SKM-1 (cell line): ENCODE measurements at regions not wholly inside any gene's neighbourhood (a gene's known extent, or its start where the extent isn't known, plus 50 kb on each side); places are given as distances from the start of the nearest gene placed in this dataset.

Source experiments
- DNase-seq: peaks from one replicate; lab custom pipeline; 2025; ENCODE audit not compliant: unreplicated experiment; lab: John Stamatoyannopoulos, UW

GRCh38 chr13:39856714-39857113 lies 201.3 kb downstream of the COG6 start:
- DNase-seq: no peak

GRCh38 chr13:39858794-39859193 lies 203.3 kb downstream of the COG6 start:
- DNase-seq: no peak

DNA sequence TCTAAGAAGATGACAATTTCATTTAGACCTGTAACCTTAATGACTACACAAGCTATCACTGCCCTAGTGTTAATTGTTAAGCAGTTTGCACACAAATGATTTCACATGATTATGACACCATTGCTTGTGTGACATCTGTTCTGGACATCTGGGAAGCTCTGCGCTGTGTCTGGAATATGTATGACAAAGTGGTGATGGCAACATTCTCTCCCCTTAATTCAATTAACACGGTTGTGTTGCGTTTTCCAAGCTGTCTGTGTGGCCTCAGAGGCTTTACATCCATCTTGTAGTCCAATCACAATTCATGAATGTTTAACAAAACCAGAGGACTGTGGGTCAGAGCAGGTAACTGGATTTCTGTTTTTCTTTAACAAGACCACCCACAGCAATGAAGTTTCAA lies 204.4 kb downstream of the COG6 start:
- DNase-seq: no peak

GRCh38 chr13:39862900-39863299 lies 207.4 kb downstream of the COG6 start:
- no peak for DNase-seq

DNA sequence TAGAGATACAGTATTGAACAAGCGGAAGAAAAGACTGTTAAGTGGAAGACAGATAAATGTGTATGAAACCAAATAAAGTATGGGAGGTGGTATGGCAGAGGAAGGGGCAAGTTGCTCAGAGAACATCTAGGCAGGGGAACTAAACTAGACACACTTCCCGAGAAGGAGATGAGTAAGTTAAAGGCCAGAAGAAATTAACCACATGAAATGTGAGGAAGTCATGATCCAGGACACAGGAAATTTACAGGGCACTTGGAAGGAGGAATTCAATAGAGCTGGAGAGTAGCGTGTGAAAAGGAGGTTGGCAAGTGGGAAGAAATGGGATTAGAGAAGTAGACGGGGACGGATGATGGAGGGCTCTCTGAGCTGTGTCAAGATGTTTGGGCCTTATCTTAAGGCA lies 208.8 kb downstream of the COG6 start:
- DNase-seq: no peak

- DNase-seq: no peak
These were observed 211.3 kb downstream of the COG6 start for GRCh38 chr13:39866722-39867121.

GRCh38 chr13:39867807-39868206 lies 212.3 kb downstream of the COG6 start:
- DNase-seq: no peak

- no peak for DNase-seq
These were observed 214.8 kb downstream of the COG6 start for GRCh38 chr13:39870197-39870747.

- DNase-seq: no peak
These were observed 219.0 kb downstream of the COG6 start for GRCh38 chr13:39874331-39875053.

GRCh38 chr13:39875111-39875987 lies 219.9 kb downstream of the COG6 start:
- DNase-seq: no peak

GRCh38 chr13:39876258-39876657 lies 220.8 kb downstream of the COG6 start:
- DNase-seq: no peak

GRCh38 chr13:39877134-39877533 lies 221.7 kb downstream of the COG6 start:
- DNase-seq: no peak

- DNase-seq: no peak
These were observed 224.0 kb downstream of the COG6 start for GRCh38 chr13:39879286-39880035.

DNA sequence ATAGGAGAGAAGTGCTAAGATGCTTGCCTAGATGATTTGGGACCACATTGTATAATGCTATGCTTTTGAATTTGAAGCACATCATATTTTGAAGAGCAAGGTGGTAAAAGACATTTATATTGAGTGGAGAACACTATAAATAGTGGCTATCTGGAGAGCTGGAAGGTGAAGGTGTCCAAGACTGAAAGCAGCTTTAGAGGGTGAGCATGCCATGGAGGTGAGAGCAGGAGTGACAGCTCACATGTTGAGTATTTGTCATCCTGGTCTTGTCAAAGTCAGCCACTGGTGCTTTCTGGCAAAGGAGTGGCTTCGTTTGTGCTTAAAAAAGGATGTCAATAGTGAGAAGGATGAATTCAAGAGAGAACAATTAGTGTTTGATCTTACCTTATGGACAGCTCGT lies 225.9 kb downstream of the COG6 start:
- DNase-seq: no peak

DNA sequence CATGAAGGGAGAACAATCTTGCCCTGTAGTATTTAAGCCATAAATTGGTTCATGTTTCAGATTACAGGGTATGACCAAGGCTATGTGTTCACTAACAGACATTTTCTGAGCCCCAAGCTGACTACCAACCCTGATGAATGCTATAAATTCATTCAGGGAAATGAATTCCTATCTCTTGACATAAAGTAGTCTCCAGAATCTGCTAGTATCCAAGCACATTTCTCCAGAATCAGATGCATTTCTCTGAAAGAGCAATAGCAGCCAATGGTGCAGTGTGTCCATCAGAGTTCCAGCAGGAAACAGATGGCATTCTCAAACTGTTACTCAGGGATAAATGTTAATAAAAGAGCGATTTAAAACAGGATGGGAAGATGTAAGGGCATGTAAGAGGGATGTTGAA lies 226.4 kb downstream of the COG6 start:
- DNase-seq: no peak

DNA sequence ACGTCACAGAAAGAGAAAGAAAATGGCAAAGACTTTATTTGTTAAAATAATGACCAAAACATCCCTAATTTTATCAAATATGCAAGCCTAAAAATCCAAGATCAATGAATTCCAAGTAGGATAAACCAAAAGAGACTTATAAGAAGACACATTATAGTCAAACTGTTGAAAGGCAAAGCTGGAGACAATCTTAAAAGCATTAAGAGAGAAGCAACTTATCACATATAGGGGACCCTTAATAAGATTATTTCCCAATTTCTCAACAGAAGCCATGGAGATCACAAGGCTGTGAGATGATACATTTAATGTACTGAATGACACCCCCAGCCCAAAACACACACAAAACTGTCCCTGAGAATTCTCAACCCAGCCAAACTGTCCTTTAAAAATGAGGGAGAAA lies 228.7 kb downstream of the COG6 start:
- DNase-seq: no peak

DNA sequence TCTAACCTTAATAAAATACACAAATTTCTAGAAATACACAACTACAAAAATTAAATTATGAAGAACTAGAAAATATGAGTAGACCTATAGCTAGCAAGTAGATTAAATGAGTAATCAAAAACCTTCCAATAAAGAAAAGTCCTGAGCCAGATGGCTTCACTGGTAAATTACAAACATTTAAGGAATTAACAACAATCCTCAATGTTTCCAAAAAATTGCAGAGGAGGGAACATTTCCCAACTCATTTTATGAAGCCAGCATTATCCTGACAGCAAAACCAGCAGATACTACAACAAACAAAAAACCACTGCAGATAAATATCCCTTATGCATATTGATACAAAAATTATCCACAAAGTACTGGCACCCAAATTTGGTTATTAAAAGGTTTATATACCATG lies 230.9 kb downstream of the COG6 start:
- DNase-seq: no peak

DNA sequence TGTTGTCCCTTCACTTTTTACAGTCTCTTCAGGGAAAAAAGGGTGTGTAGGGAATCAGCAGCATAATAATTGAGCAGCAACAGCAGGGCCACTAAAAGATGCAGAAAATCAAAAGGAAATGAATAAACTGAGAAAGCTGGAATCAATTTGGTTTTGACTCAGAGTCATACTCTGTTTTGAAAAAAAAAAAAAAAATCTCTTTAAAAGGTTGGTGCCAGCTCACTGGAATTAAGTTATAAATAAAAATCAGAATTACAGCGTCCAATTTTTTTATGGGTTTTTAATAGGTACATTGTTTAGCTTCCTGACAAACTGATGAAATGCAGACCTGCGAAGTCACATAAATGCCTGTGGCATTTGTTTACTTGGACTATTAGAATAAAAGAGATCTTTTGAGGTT lies 231.9 kb downstream of the COG6 start:
- DNase-seq: no peak

DNA sequence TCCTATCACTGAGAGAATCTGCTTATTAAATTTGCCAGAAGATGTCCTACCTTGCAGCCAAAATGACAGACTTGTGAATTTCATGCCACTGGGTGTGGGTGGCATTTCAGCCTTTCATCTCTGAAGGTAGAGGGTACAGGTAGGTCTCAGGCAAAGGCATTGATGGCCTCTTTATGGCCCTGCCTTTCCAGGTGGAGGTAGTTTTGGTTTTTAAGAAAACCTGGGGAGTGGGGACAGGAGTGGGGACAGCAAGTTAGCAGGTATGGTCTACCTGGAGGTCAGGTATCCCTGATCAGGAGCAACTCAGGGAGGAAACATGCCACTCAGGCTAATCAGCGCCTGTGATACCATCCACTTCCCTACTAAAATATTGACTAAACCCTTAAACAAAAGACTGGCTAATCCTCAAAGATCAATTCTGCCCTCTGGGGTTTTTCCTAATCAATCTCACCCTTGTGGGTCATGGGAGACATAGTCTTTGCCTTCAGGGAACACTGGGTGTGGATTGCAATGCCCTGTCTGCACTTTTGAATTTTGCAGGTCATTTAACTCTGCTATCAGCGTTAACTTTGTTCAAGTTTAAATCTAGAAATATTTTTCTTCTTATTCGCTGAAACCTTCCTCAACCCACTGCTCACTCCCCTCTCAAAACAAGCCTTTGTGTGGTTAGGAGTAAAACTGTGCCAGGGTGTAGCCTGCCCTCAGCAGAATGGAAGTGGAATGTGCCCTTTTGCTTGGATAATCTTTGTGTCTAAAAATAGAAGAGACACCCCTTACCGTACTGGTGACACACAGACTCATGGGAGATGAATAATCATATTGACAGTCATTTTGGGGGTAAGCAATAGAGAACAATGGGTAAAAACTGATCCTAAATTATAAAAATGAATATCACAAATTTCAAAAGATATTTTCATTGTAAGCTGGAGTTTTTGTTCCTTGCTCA lies 233.7 kb downstream of the COG6 start:
- no peak for DNase-seq

DNA sequence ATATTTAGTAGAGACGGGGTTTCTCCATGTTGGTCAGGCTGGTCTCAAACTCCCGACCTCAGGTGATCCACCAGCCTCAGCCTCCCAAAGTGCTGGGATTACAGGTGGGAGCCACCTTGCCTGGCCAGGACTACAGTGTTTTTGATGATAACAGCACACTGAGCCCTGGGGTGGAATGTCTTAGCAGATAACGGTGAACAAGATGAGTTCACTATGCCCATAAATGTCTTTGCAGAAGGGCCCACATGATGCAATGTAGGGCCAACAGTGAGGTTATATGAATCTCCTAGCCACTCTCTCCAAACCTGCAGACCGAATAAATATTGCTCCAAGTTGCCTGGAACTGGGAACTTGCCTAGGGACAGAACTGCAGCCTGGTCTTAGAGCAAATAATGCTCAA lies 235.1 kb downstream of the COG6 start:
- no peak for DNase-seq
